ENCODE measurements at regions not wholly inside any gene's neighbourhood (a gene's known extent, or its start where the extent isn't known, plus 50 kb on each side); places are given as distances from the start of the nearest gene placed in this dataset.

DNA sequence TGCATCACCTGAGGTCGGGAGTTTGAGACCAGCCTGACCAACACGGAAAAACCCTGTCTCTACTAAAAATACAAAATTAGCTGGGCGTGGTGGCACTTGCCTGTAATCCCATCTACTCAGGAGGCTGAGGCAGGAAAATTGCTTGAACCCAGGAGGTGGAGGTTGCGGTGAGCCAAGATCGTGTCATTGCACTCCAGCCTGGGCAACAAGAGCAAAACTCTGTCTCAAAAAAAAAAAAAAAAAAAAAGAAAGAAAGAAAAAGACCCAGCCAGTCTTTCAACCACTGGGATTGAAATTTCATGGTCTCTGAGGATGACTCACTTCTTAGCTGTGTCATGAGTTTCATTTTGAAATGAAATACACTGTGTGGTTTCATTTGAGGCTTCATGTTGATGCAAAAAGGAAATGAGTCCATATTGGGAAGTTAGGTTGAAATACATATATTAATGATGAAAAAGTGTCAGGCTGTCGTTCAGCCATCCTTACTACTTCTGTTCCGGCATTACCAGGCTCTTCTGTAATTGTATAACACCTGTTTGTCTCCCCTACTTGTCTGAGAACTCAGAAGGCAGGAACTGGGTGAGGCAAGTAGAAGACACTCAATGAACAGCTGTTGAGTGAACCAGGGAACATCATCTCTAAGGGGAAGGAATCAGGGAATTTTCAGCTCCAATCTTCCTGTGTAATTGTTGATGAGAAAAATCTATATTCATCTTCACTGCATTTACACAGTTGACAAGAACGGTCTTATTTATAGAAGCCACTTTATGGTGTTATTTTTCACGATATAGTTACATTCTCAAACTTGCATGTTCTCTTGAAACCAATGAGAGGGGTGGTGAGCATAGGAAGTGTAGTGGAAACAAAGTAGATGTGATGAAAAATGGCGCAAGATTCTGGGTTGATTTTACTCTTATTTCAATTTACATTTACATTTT lies 87.4 kb downstream of the NFKBIZ start:
- H3K9me3 ChIP-seq (replicated peaks; ENCODE audit: control insufficient read depth, insufficient read depth, low read length) = no peaks in the 10 kb centered on the region
- TF ChIP-seq CREM (IDR thresholded peaks at IDR 0.05; ENCODE audit: low read depth) (peak; percentile 92), NFYA (IDR thresholded peaks at IDR 0.05; ENCODE audit: borderline replicate concordance, low read depth, low read length) (no peak), ESRRA (IDR thresholded peaks at IDR 0.05; ENCODE audit: low read length) (no peak), CREB1 (IDR thresholded peaks at IDR 0.05; ENCODE audit: low read depth) (peak; percentile 75), SRF (IDR thresholded peaks at IDR 0.05; ENCODE audit: low read depth in 2 of 2, low read length in 2 of 2) (peak; percentile 60 to 91), MTA3 (IDR thresholded peaks at IDR 0.05; ENCODE audit: borderline replicate concordance, low read length) (peak; percentile 89), BACH1 (IDR thresholded peaks at IDR 0.05; ENCODE audit: borderline replicate concordance) (no peak; the same call in 1 of the 2 replicates), STAT3 (IDR thresholded peaks at IDR 0.05; ENCODE audit: low read depth, low read length) (0 out of 2 replicates have a peak, but pooled peaks have one; percentile 67), RAD51 (IDR thresholded peaks at IDR 0.05) (no peak), ZSCAN29 (IDR thresholded peaks at IDR 0.05) (no peak), EED (IDR thresholded peaks at IDR 0.05; ENCODE audit: low read depth) (peak; percentile 94)
- TF ChIP-seq, protein P1, sequence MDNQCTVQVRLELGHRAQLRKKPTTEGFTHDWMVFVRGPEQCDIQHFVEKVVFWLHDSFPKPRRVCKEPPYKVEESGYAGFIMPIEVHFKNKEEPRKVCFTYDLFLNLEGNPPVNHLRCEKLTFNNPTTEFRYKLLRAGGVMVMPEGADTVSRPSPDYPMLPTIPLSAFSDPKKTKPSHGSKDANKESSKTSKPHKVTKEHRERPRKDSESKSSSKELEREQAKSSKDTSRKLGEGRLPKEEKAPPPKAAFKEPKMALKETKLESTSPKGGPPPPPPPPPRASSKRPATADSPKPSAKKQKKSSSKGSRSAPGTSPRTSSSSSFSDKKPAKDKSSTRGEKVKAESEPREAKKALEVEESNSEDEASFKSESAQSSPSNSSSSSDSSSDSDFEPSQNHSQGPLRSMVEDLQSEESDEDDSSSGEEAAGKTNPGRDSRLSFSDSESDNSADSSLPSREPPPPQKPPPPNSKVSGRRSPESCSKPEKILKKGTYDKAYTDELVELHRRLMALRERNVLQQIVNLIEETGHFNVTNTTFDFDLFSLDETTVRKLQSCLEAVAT (IDR thresholded peaks at IDR 0.05) = peak; percentile 86
- TF ChIP-seq, protein P2, sequence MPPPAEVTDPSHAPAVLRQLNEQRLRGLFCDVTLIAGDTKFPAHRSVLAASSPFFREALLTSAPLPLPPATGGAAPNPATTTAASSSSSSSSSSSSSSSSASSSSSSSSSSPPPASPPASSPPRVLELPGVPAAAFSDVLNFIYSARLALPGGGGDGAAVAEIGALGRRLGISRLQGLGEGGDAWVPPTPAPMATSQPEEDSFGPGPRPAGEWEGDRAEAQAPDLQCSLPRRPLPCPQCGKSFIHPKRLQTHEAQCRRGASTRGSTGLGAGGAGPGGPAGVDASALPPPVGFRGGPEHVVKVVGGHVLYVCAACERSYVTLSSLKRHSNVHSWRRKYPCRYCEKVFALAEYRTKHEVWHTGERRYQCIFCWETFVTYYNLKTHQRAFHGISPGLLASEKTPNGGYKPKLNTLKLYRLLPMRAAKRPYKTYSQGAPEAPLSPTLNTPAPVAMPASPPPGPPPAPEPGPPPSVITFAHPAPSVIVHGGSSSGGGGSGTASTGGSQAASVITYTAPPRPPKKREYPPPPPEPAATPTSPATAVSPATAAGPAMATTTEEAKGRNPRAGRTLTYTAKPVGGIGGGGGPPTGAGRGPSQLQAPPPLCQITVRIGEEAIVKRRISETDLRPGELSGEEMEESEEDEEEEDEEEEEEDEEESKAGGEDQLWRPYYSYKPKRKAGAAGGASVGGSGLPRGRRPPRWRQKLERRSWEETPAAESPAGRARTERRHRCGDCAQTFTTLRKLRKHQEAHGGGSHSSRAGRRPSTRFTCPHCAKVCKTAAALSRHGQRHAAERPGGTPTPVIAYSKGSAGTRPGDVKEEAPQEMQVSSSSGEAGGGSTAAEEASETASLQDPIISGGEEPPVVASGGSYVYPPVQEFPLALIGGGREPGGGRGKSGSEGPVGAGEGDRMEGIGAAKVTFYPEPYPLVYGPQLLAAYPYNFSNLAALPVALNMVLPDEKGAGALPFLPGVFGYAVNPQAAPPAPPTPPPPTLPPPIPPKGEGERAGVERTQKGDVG (CRISPR knock-in tag; IDR thresholded peaks at IDR 0.05) = no peak
- TF ChIP-seq, protein P3, sequence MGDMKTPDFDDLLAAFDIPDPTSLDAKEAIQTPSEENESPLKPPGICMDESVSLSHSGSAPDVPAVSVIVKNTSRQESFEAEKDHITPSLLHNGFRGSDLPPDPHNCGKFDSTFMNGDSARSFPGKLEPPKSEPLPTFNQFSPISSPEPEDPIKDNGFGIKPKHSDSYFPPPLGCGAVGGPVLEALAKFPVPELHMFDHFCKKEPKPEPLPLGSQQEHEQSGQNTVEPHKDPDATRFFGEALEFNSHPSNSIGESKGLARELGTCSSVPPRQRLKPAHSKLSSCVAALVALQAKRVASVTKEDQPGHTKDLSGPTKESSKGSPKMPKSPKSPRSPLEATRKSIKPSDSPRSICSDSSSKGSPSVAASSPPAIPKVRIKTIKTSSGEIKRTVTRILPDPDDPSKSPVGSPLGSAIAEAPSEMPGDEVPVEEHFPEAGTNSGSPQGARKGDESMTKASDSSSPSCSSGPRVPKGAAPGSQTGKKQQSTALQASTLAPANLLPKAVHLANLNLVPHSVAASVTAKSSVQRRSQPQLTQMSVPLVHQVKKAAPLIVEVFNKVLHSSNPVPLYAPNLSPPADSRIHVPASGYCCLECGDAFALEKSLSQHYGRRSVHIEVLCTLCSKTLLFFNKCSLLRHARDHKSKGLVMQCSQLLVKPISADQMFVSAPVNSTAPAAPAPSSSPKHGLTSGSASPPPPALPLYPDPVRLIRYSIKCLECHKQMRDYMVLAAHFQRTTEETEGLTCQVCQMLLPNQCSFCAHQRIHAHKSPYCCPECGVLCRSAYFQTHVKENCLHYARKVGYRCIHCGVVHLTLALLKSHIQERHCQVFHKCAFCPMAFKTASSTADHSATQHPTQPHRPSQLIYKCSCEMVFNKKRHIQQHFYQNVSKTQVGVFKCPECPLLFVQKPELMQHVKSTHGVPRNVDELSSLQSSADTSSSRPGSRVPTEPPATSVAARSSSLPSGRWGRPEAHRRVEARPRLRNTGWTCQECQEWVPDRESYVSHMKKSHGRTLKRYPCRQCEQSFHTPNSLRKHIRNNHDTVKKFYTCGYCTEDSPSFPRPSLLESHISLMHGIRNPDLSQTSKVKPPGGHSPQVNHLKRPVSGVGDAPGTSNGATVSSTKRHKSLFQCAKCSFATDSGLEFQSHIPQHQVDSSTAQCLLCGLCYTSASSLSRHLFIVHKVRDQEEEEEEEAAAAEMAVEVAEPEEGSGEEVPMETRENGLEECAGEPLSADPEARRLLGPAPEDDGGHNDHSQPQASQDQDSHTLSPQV (IDR thresholded peaks at IDR 0.05) = no peak

More for the DNA sequence above, 87.4 kb downstream of the NFKBIZ start:
- H3K27me3 ChIP-seq (replicated peaks in 1 of 2; ENCODE audit: control insufficient read depth in 2 of 2, insufficient read depth in 2 of 2, low read length in 1 of 2) = no peaks in the 10 kb centered on the region
- in situ Hi-C loops (cut with MboI) = no loop called here
- 6% methylated on average over 10 of the region's 10 CpGs for WGBS (ENCODE audit: insufficient coverage, insufficient replicate concordance, low lambda C conversion rate, missing lambda C conversion rate)
- ChIA-PET SMC1A (ENCODE audit: uncharacterized antibody, unreplicated experiment) (interaction anchor here (0.6 to 6.5 kb wide), 41 partner anchors 9 to 288 kb away, joined by 3 to 62 read pairs (median 5); partner anchors contain the start of gene NFKBIZ), RAD21 (ENCODE audit: unreplicated experiment) (interaction anchor here (0.8 to 7.5 kb wide), 23 partner anchors 9 to 293 kb away, joined by 3 to 71 read pairs (median 8); no protein-coding TSS in a partner anchor), POLR2A (interaction anchor here (0.6 to 3.5 kb wide), 13 partner anchors 12 to 297 kb away, joined by 3 to 28 read pairs (median 4); partner anchors contain the start of genes CEP97 and NFKBIZ), CTCF (interaction anchor here (0.7 to 2.3 kb wide), 7 partner anchors 9 to 255 kb away, joined by 3 to 9 read pairs (median 3); partner anchors contain the start of gene NFKBIZ)
- H3K79me2 ChIP-seq (ENCODE audit: control insufficient read depth, insufficient read depth, low read length) = no peaks in the 10 kb centered on the region
- TSS peak; percentile 96 for BruUV-seq (replicated peaks)
- H2AFZ ChIP-seq (ENCODE audit: control insufficient read depth, low read depth, low read length) = no peak overlapping the region
- intact Hi-C loops (cut with micrococcal nuclease; ENCODE audit: unreplicated experiment) = loop anchor here (1.0 to 5.0 kb wide), 3 partner anchors 38 to 124 kb away; no protein-coding TSS in a partner anchor
- H3K36me3 ChIP-seq (ENCODE audit: control insufficient read depth in 2 of 2, insufficient read depth in 2 of 2, low read length in 1 of 2) = no peaks in the 10 kb centered on the region
- peak overlapping the region; percentile 56 for H3K27ac ChIP-seq (ENCODE audit: control insufficient read depth, insufficient read depth)
- FAIRE-seq (peak; percentile 71), ATAC-seq (peak; percentile 82), DNase-seq (ENCODE audit: low read depth, low spot score) (peak; percentile 95)
- H3K9ac ChIP-seq (ENCODE audit: control insufficient read depth, insufficient read depth, low read length) = peak overlapping the region; percentile 15; the same call in 1 of the 2 replicates
- no peaks in the 10 kb centered on the region for H4K20me1 ChIP-seq (ENCODE audit: control insufficient read depth, insufficient read depth)
- peak overlapping the region; percentile 44; the same call in 1 of the 2 replicates for H3K4me3 ChIP-seq
- peaks cover 53% of the 10 kb centered on the region for H3K4me1 ChIP-seq (ENCODE audit: control insufficient read depth, insufficient read depth, low read length)
- H3K4me2 ChIP-seq (ENCODE audit: control insufficient read depth, insufficient read depth) = peak overlapping the region; percentile 80
